Mesenchymal stem cell (in vitro differentiated cells and primary cell): ENCODE measurements at regions not wholly inside any gene's neighbourhood (a gene's known extent, or its start where the extent isn't known, plus 50 kb on each side); places are given as distances from the start of the nearest gene placed in this dataset.

ENCODE experiments used
- DNase-seq: peaks from one replicate; pipeline ENCODE4 v3.0.0-alpha.2; 2013
- H2AFZ ChIP-seq: one replicate; pipeline ENCODE4 v1.6.1; 2013; ENCODE audit warnings: low read depth, mild to moderate bottlenecking, control low read depth, inconsistent platforms, low read length, moderate library complexity
- H2AK5ac ChIP-seq: 2 replicates; pipeline ENCODE4 v1.6.1; 2013; ENCODE audit warnings: low read length, moderate library complexity, mild to moderate bottlenecking, inconsistent platforms; ENCODE audit not compliant: severe bottlenecking
- H2BK120ac ChIP-seq: one replicate; pipeline ENCODE4 v1.6.1; 2013; ENCODE audit warnings: low read depth, mild to moderate bottlenecking, inconsistent platforms, low read length, moderate library complexity
- H2BK12ac ChIP-seq, 2 experiments: one replicate each; pipeline ENCODE4 v1.6.1; 2013; ENCODE audit warnings: inconsistent platforms in 2 of 2, low read length in 2 of 2, mild to moderate bottlenecking in 2 of 2, moderate library complexity in 2 of 2, control low read depth in 1 of 2
- H2BK15ac ChIP-seq: one replicate; pipeline ENCODE4 v1.6.1; 2013; ENCODE audit warnings: mild to moderate bottlenecking, low read depth, inconsistent platforms; ENCODE audit not compliant: poor library complexity, severe bottlenecking
- H2BK5ac ChIP-seq: 2 replicates; pipeline ENCODE4 v1.6.1; 2013; ENCODE audit warnings: low read depth, mild to moderate bottlenecking, low read length, control low read depth, inconsistent platforms; ENCODE audit not compliant: poor library complexity, severe bottlenecking
- H3K14ac ChIP-seq, 2 experiments: one replicate each; pipeline ENCODE4 v1.6.1; 2013; ENCODE audit warnings: inconsistent platforms in 2 of 2, low read length in 2 of 2, control low read depth in 1 of 2, mild to moderate bottlenecking in 1 of 2, moderate library complexity in 1 of 2
- H3K18ac ChIP-seq, 2 experiments: one replicate each; pipeline ENCODE4 v1.6.1; 2013; ENCODE audit warnings: inconsistent platforms in 2 of 2, low read length in 2 of 2, control low read depth in 1 of 2, low read depth in 1 of 2, mild to moderate bottlenecking in 1 of 2
- H3K23ac ChIP-seq, 2 experiments: one replicate each; pipeline ENCODE4 v1.6.1; 2013; ENCODE audit warnings: inconsistent platforms in 2 of 2, low read length in 2 of 2, mild to moderate bottlenecking in 2 of 2, moderate library complexity in 2 of 2, control low read depth in 1 of 2
- H3K27ac ChIP-seq: 2 replicates; pipeline ENCODE4 v1.5.1; 2013; ENCODE audit warnings: mild to moderate bottlenecking, moderate library complexity, low read length, control low read depth, inconsistent platforms; ENCODE audit not compliant: poor library complexity, severe bottlenecking
- H3K27me3 ChIP-seq, 2 experiments: 2 replicates each; pipeline versions ENCODE4 v1.6.1 to v1.7.0; 2013; ENCODE audit warnings: low read length in 2 of 2, mild to moderate bottlenecking in 2 of 2, moderate library complexity in 2 of 2, control low read depth in 1 of 2, inconsistent platforms in 1 of 2; ENCODE audit not compliant: control insufficient read depth in 1 of 2, insufficient read depth in 1 of 2
- H3K36me3 ChIP-seq, 2 experiments: 2 replicates each; pipeline versions ENCODE4 v1.6.1 to v1.7.0; 2013; ENCODE audit warnings: low read length in 2 of 2, control low read depth in 1 of 2, inconsistent platforms in 1 of 2, low read depth in 1 of 2, mild to moderate bottlenecking in 1 of 2; ENCODE audit not compliant: insufficient read depth in 2 of 2, control insufficient read depth in 1 of 2
- H3K4ac ChIP-seq, 2 experiments: one replicate each; pipeline ENCODE4 v1.6.1; 2013; ENCODE audit warnings: inconsistent platforms in 2 of 2, low read length in 2 of 2, mild to moderate bottlenecking in 2 of 2, moderate library complexity in 2 of 2, control low read depth in 1 of 2, low read depth in 1 of 2
- H3K4me1 ChIP-seq: 2 replicates; pipeline ENCODE4 v1.6.1; 2013; ENCODE audit warnings: low read depth, low read length, control low read depth; ENCODE audit not compliant: control insufficient read depth, insufficient read depth
- H3K4me2 ChIP-seq: 2 replicates; pipeline ENCODE4 v1.6.1; 2013; ENCODE audit warnings: low read length, mild to moderate bottlenecking, inconsistent platforms; ENCODE audit not compliant: poor library complexity, severe bottlenecking
- H3K4me3 ChIP-seq, 2 experiments: 2 replicates each; pipeline versions ENCODE4 v1.5.1 to v1.7.0; 2013; ENCODE audit warnings: low read length in 2 of 2, mild to moderate bottlenecking in 2 of 2, control low read depth in 1 of 2, low read depth in 1 of 2; ENCODE audit not compliant: insufficient read depth in 1 of 2
- H3K79me1 ChIP-seq: replicated peaks from 2 replicates; pipeline ENCODE4 v1.6.1; 2013; ENCODE audit warnings: mild to moderate bottlenecking, control low read depth, low read length, inconsistent platforms; ENCODE audit not compliant: poor library complexity, severe bottlenecking
- H3K9ac ChIP-seq: 2 replicates; pipeline ENCODE4 v1.7.0; 2013; ENCODE audit warnings: mild to moderate bottlenecking, low read length, moderate library complexity
- H3K9me3 ChIP-seq: 2 replicates; pipeline ENCODE4 v1.7.0; 2013; ENCODE audit warnings: mild to moderate bottlenecking, low read length; ENCODE audit not compliant: control insufficient read depth
- H4K8ac ChIP-seq: one replicate; pipeline ENCODE4 v1.6.1; 2013; ENCODE audit warnings: inconsistent platforms, mild to moderate bottlenecking, low read length, moderate library complexity
- H4K91ac ChIP-seq: one replicate; pipeline ENCODE4 v1.6.1; 2013; ENCODE audit warnings: mild to moderate bottlenecking, low read length, inconsistent platforms
- WGBS: methylation state at CpG from one replicate; pipeline ENCODE4 v1.1.7; 2013; ENCODE audit warnings: mixed read lengths; 5-methylcytosine and 5-hydroxymethylcytosine counted together

GRCh38 chr5:2983583-2984300 is 232.3 kb upstream of the IRX2 start:
- Histone ChIP-seq H4K91ac (no peak overlapping the region), H3K9ac (no peak overlapping the region), H2AFZ (no peak overlapping the region), H3K27ac (no peak overlapping the region), H2BK12ac (no peak overlapping the region), H2BK120ac (no peak overlapping the region), H2BK5ac (no peak overlapping the region), H3K4me3 (no peak overlapping the region), H3K79me1 (no peaks in the 10 kb centered on the region), H2BK15ac (no peak overlapping the region), H3K9me3 (peaks cover 16% of the 10 kb centered on the region), H3K14ac (no peak overlapping the region), H3K4me1 (no peaks in the 10 kb centered on the region), H2AK5ac (no peak overlapping the region), H3K23ac (no peak overlapping the region), H4K8ac (no peak overlapping the region), H3K4ac (no peak overlapping the region), H3K4me2 (no peak overlapping the region), H3K27me3 (no peaks in the 10 kb centered on the region), H3K36me3 (no peaks in the 10 kb centered on the region), H3K18ac (no peak overlapping the region)
- WGBS, result 79% methylated on average over 13 of the region's 13 CpGs
- no peak for DNase-seq

- H4K91ac ChIP-seq, result no peak overlapping the region
- H3K4me2 ChIP-seq, result no peak overlapping the region
- no peak overlapping the region for H3K14ac ChIP-seq
- H3K27ac ChIP-seq, result no peak overlapping the region
- no peak overlapping the region for H3K23ac ChIP-seq
- H2BK120ac ChIP-seq, result no peak overlapping the region
- H2BK5ac ChIP-seq, result no peak overlapping the region
- H3K4ac ChIP-seq, result no peak overlapping the region
- H3K79me1 ChIP-seq, result no peaks in the 10 kb centered on the region
- no peak overlapping the region for H2AFZ ChIP-seq
- DNase-seq, result no peak
- WGBS, result 79% methylated on average over 9 of the region's 9 CpGs
- H2AK5ac ChIP-seq, result no peak overlapping the region
- H3K9ac ChIP-seq, result no peak overlapping the region
- H2BK15ac ChIP-seq, result no peak overlapping the region
- H3K4me3 ChIP-seq, result no peak overlapping the region
- H2BK12ac ChIP-seq, result no peak overlapping the region
- H3K27me3 ChIP-seq, result no peaks in the 10 kb centered on the region
- no peaks in the 10 kb centered on the region for H3K36me3 ChIP-seq
- no peaks in the 10 kb centered on the region for H3K4me1 ChIP-seq
- H4K8ac ChIP-seq, result no peak overlapping the region
- peaks cover 32% of the 10 kb centered on the region for H3K9me3 ChIP-seq
- H3K18ac ChIP-seq, result no peak overlapping the region
Measured at GRCh38 chr5:2981652-2982051, 230.2 kb upstream of the IRX2 start.

- 70% methylated on average over 6 of the region's 9 CpGs for WGBS
- H3K14ac ChIP-seq, result no peak overlapping the region
- no peak overlapping the region for H3K27ac ChIP-seq
- no peaks in the 10 kb centered on the region for H3K27me3 ChIP-seq
- no peaks in the 10 kb centered on the region for H3K79me1 ChIP-seq
- no peak overlapping the region for H3K23ac ChIP-seq
- no peak overlapping the region for H2AFZ ChIP-seq
- H3K36me3 ChIP-seq, result no peaks in the 10 kb centered on the region
- H2BK5ac ChIP-seq, result no peak overlapping the region
- no peak overlapping the region for H3K18ac ChIP-seq
- no peak overlapping the region for H3K4ac ChIP-seq
- no peak overlapping the region for H2BK12ac ChIP-seq
- DNase-seq, result no peak
- no peak overlapping the region for H3K9ac ChIP-seq
- H3K4me3 ChIP-seq, result no peak overlapping the region
- H4K8ac ChIP-seq, result no peak overlapping the region
- no peaks in the 10 kb centered on the region for H3K4me1 ChIP-seq
- peaks cover 32% of the 10 kb centered on the region for H3K9me3 ChIP-seq
- no peak overlapping the region for H2BK15ac ChIP-seq
- H2BK120ac ChIP-seq, result no peak overlapping the region
- no peak overlapping the region for H4K91ac ChIP-seq
- no peak overlapping the region for H2AK5ac ChIP-seq
- H3K4me2 ChIP-seq, result no peak overlapping the region
Measured at GRCh38 chr5:2981035-2981434, 229.6 kb upstream of the IRX2 start.

- no peak overlapping the region for H4K8ac ChIP-seq
- DNase-seq, result no peak
- no peaks in the 10 kb centered on the region for H3K4me1 ChIP-seq
- H3K4ac ChIP-seq, result no peak overlapping the region
- H2BK5ac ChIP-seq, result no peak overlapping the region
- H2AK5ac ChIP-seq, result no peak overlapping the region
- H3K4me3 ChIP-seq, result no peak overlapping the region
- no peak overlapping the region for H3K27ac ChIP-seq
- no peak overlapping the region for H3K9ac ChIP-seq
- H3K18ac ChIP-seq, result no peak overlapping the region
- no peaks in the 10 kb centered on the region for H3K27me3 ChIP-seq
- H2BK120ac ChIP-seq, result no peak overlapping the region
- H3K23ac ChIP-seq, result no peak overlapping the region
- H3K36me3 ChIP-seq, result no peaks in the 10 kb centered on the region
- no peak overlapping the region for H2BK15ac ChIP-seq
- H2AFZ ChIP-seq, result no peak overlapping the region
- H3K14ac ChIP-seq, result no peak overlapping the region
- H3K4me2 ChIP-seq, result no peak overlapping the region
- H2BK12ac ChIP-seq, result no peak overlapping the region
- 32% methylated on average over 1 of the region's 2 CpGs for WGBS
- H3K9me3 ChIP-seq, result peaks cover 37% of the 10 kb centered on the region
- H3K79me1 ChIP-seq, result no peaks in the 10 kb centered on the region
- H4K91ac ChIP-seq, result no peak overlapping the region
Measured at GRCh38 chr5:2960294-2960693, 208.8 kb upstream of the IRX2 start.
